IPS DF 6.9 (cell line): ENCODE measurements at regions not wholly inside any gene's neighbourhood (a gene's known extent, or its start where the extent isn't known, plus 50 kb on each side); places are given as distances from the start of the nearest gene placed in this dataset.

Source experiments
- DNase-seq: peaks from one replicate; pipeline ENCODE4 v3.0.0-alpha.2; 2013; ENCODE audit warnings: low read depth, low spot score
- H3K27ac ChIP-seq: one replicate; pipeline ENCODE4 v1.5.1; 2013; ENCODE audit warnings: low read length, control low read depth
- H3K27me3 ChIP-seq: 2 replicates; pipeline ENCODE4 v1.6.1; 2013; ENCODE audit warnings: mild to moderate bottlenecking, low read length; ENCODE audit not compliant: control insufficient read depth, insufficient read depth
- H3K36me3 ChIP-seq: 2 replicates; pipeline ENCODE4 v1.6.1; 2013; ENCODE audit warnings: low read length; ENCODE audit not compliant: control insufficient read depth, insufficient read depth
- H3K4me1 ChIP-seq: 2 replicates; pipeline ENCODE4 v1.6.1; 2013; ENCODE audit warnings: low read length; ENCODE audit not compliant: control insufficient read depth, insufficient read depth
- H3K4me3 ChIP-seq: 2 replicates; pipeline ENCODE4 v1.5.1; 2013; ENCODE audit warnings: mild to moderate bottlenecking, low read length
- H3K9me3 ChIP-seq: 2 replicates; pipeline ENCODE4 v1.6.1; 2013; ENCODE audit warnings: low read length, inconsistent platforms; ENCODE audit not compliant: control insufficient read depth, insufficient read depth
- WGBS: extraction: QIAGEN DNeasy Blood & Tissue Kit; methylation state at CpG from one replicate; pipeline ENCODE4 v1.1.7; 2013; ENCODE audit warnings: mixed read lengths, missing lambda C conversion rate; ENCODE audit not compliant: insufficient read length, insufficient coverage; 5-methylcytosine and 5-hydroxymethylcytosine counted together

- no peaks in the 10 kb centered on the region for H3K36me3 ChIP-seq
- no peaks in the 10 kb centered on the region for H3K9me3 ChIP-seq
- no peak overlapping the region for H3K27ac ChIP-seq
- no peaks in the 10 kb centered on the region for H3K27me3 ChIP-seq
- no peaks in the 10 kb centered on the region for H3K4me1 ChIP-seq
- H3K4me3 ChIP-seq = no peak overlapping the region
- no CpG with 5 or more reads among the region's 6 CpGs for WGBS
- DNase-seq = no peak
Measured at GRCh38 chr2:145811276-145812164, 1291.6 kb upstream of the ZEB2 start.

- no peak overlapping the region for H3K27ac ChIP-seq
- H3K27me3 ChIP-seq = no peaks in the 10 kb centered on the region
- no peaks in the 10 kb centered on the region for H3K36me3 ChIP-seq
- no peaks in the 10 kb centered on the region for H3K4me1 ChIP-seq
- no peak for DNase-seq
- no peak overlapping the region for H3K4me3 ChIP-seq
- no peaks in the 10 kb centered on the region for H3K9me3 ChIP-seq
Measured at GRCh38 chr2:145807968-145808367, 1288.0 kb upstream of the ZEB2 start.

- WGBS = no CpG with 5 or more reads among the region's 3 CpGs
- Histone ChIP-seq H3K9me3 (no peaks in the 10 kb centered on the region), H3K4me3 (no peak overlapping the region), H3K4me1 (no peaks in the 10 kb centered on the region), H3K27ac (no peak overlapping the region), H3K27me3 (no peaks in the 10 kb centered on the region), H3K36me3 (no peaks in the 10 kb centered on the region)
- no peak for DNase-seq
Measured at GRCh38 chr2:145807554-145807953, 1287.6 kb upstream of the ZEB2 start.

GRCh38 chr2:145806546-145806945 is 1286.6 kb upstream of the ZEB2 start:
- DNase-seq = no peak

GRCh38 chr2:145802133-145802532 is 1282.2 kb upstream of the ZEB2 start:
- Histone ChIP-seq H3K4me3 (no peak overlapping the region), H3K27ac (no peak overlapping the region), H3K27me3 (no peaks in the 10 kb centered on the region), H3K4me1 (no peaks in the 10 kb centered on the region), H3K36me3 (no peaks in the 10 kb centered on the region), H3K9me3 (no peaks in the 10 kb centered on the region)
- no CpG with 5 or more reads among the region's 1 CpG for WGBS
- no peak for DNase-seq

More at GRCh38 chr2:145806546-145806945, 1286.6 kb upstream of the ZEB2 start:
- Histone ChIP-seq H3K27me3 (no peaks in the 10 kb centered on the region), H3K36me3 (no peaks in the 10 kb centered on the region), H3K4me3 (no peak overlapping the region), H3K27ac (no peak overlapping the region), H3K4me1 (no peaks in the 10 kb centered on the region), H3K9me3 (no peaks in the 10 kb centered on the region)

- no peak overlapping the region for H3K27ac ChIP-seq
- H3K4me1 ChIP-seq = no peaks in the 10 kb centered on the region
- DNase-seq = no peak
- H3K36me3 ChIP-seq = no peaks in the 10 kb centered on the region
- H3K27me3 ChIP-seq = no peaks in the 10 kb centered on the region
- no CpG with 5 or more reads among the region's 1 CpG for WGBS
- no peak overlapping the region for H3K4me3 ChIP-seq
- H3K9me3 ChIP-seq = no peaks in the 10 kb centered on the region
Measured at GRCh38 chr2:145801210-145801609, 1281.3 kb upstream of the ZEB2 start.

- Histone ChIP-seq H3K4me1 (no peaks in the 10 kb centered on the region), H3K4me3 (no peak overlapping the region), H3K9me3 (no peaks in the 10 kb centered on the region), H3K27me3 (no peaks in the 10 kb centered on the region), H3K27ac (no peak overlapping the region), H3K36me3 (no peaks in the 10 kb centered on the region)
- no peak for DNase-seq
- no CpG with 5 or more reads among the region's 6 CpGs for WGBS
Measured at GRCh38 chr2:145800151-145801091, 1280.5 kb upstream of the ZEB2 start.

- Histone ChIP-seq H3K27ac (no peak overlapping the region), H3K27me3 (no peaks in the 10 kb centered on the region), H3K9me3 (no peaks in the 10 kb centered on the region), H3K4me1 (no peaks in the 10 kb centered on the region), H3K4me3 (no peak overlapping the region), H3K36me3 (no peaks in the 10 kb centered on the region)
- DNase-seq = no peak
- no CpG with 5 or more reads among the region's 7 CpGs for WGBS
Measured at GRCh38 chr2:145799595-145800108, 1279.7 kb upstream of the ZEB2 start.

- no CpG with 5 or more reads among the region's 1 CpG for WGBS
- Histone ChIP-seq H3K27ac (no peak overlapping the region), H3K36me3 (no peaks in the 10 kb centered on the region), H3K9me3 (no peaks in the 10 kb centered on the region), H3K4me1 (no peaks in the 10 kb centered on the region), H3K27me3 (no peaks in the 10 kb centered on the region), H3K4me3 (no peak overlapping the region)
- no peak for DNase-seq
Measured at GRCh38 chr2:145798419-145798818, 1278.5 kb upstream of the ZEB2 start.

GRCh38 chr2:145797692-145798091 is 1277.8 kb upstream of the ZEB2 start:
- no peaks in the 10 kb centered on the region for H3K9me3 ChIP-seq
- DNase-seq = no peak
- no peak overlapping the region for H3K27ac ChIP-seq
- no peaks in the 10 kb centered on the region for H3K4me1 ChIP-seq
- no CpG with 5 or more reads among the region's 4 CpGs for WGBS
- no peaks in the 10 kb centered on the region for H3K36me3 ChIP-seq
- H3K27me3 ChIP-seq = no peaks in the 10 kb centered on the region
- no peak overlapping the region for H3K4me3 ChIP-seq
